WTC11 (cell line): ENCODE measurements at regions not wholly inside any gene's neighbourhood (a gene's known extent, or its start where the extent isn't known, plus 50 kb on each side); places are given as distances from the start of the nearest gene placed in this dataset.

Experiments
- CBFB ChIP-seq: sonication (generic); formaldehyde crosslinking; IDR thresholded peaks from 2 replicates; pipeline ENCODE4 v1.8.1; 2022; ENCODE audit warnings: mild to moderate bottlenecking, low read depth, missing genetic modification reagents
- ETV6 ChIP-seq: sonication (generic); formaldehyde crosslinking; IDR thresholded peaks from 2 replicates; pipeline ENCODE4 v1.8.1; 2022; ENCODE audit warnings: mild to moderate bottlenecking, missing genetic modification reagents
- JUN ChIP-seq: sonication (generic); formaldehyde crosslinking; IDR thresholded peaks from 2 replicates; pipeline ENCODE4 v1.8.0; 2023; ENCODE audit warnings: mild to moderate bottlenecking, missing genetic modification reagents
- ZBTB21 ChIP-seq: sonication (generic); formaldehyde crosslinking; IDR thresholded peaks from 2 replicates; pipeline ENCODE4 v1.8.1; 2023; ENCODE audit warnings: mild to moderate bottlenecking, missing genetic modification reagents, borderline replicate concordance
- TF ChIP-seq, protein P1 (sequence below): fragments of 200-600 bp; IDR thresholded peaks from 2 replicates; pipeline ENCODE4 v1.8.0; 2022; ENCODE audit warnings: antibody characterized with exemption
- TF ChIP-seq, protein P2 (sequence below): sonication (generic); formaldehyde crosslinking; IDR thresholded peaks from 2 replicates; pipeline ENCODE4 v1.8.0; 2022; ENCODE audit warnings: missing genetic modification reagents

DNA sequence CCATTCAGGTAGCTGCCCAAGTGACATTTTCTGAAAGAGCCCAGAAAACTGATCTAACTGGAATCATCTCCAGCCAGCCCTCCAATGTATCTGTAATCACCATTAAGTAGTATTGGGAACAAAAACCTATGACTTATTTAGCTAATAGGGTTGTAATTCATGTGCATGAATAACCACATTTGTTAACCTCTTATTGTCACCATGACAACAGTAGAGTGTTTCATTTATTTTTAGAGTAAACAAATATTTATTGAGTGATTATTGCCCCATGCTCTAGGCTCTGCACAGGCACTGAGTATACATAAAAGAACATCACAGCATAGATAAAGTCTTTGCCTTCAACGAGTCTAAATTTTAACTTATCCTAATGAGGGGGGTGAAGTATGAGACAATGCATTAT is 265.4 kb upstream of the UBE2E3 start:
- no peak for TF ChIP-seq ETV6 (CRISPR knock-in tag)
- TF ChIP-seq, protein P1, sequence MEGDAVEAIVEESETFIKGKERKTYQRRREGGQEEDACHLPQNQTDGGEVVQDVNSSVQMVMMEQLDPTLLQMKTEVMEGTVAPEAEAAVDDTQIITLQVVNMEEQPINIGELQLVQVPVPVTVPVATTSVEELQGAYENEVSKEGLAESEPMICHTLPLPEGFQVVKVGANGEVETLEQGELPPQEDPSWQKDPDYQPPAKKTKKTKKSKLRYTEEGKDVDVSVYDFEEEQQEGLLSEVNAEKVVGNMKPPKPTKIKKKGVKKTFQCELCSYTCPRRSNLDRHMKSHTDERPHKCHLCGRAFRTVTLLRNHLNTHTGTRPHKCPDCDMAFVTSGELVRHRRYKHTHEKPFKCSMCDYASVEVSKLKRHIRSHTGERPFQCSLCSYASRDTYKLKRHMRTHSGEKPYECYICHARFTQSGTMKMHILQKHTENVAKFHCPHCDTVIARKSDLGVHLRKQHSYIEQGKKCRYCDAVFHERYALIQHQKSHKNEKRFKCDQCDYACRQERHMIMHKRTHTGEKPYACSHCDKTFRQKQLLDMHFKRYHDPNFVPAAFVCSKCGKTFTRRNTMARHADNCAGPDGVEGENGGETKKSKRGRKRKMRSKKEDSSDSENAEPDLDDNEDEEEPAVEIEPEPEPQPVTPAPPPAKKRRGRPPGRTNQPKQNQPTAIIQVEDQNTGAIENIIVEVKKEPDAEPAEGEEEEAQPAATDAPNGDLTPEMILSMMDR: no peak
- TF ChIP-seq, protein P2, sequence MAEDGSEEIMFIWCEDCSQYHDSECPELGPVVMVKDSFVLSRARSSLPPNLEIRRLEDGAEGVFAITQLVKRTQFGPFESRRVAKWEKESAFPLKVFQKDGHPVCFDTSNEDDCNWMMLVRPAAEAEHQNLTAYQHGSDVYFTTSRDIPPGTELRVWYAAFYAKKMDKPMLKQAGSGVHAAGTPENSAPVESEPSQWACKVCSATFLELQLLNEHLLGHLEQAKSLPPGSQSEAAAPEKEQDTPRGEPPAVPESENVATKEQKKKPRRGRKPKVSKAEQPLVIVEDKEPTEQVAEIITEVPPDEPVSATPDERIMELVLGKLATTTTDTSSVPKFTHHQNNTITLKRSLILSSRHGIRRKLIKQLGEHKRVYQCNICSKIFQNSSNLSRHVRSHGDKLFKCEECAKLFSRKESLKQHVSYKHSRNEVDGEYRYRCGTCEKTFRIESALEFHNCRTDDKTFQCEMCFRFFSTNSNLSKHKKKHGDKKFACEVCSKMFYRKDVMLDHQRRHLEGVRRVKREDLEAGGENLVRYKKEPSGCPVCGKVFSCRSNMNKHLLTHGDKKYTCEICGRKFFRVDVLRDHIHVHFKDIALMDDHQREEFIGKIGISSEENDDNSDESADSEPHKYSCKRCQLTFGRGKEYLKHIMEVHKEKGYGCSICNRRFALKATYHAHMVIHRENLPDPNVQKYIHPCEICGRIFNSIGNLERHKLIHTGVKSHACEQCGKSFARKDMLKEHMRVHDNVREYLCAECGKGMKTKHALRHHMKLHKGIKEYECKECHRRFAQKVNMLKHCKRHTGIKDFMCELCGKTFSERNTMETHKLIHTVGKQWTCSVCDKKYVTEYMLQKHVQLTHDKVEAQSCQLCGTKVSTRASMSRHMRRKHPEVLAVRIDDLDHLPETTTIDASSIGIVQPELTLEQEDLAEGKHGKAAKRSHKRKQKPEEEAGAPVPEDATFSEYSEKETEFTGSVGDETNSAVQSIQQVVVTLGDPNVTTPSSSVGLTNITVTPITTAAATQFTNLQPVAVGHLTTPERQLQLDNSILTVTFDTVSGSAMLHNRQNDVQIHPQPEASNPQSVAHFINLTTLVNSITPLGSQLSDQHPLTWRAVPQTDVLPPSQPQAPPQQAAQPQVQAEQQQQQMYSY (CRISPR knock-in tag): no peak
- no peak for TF ChIP-seq ZBTB21 (CRISPR knock-in tag)
- TF ChIP-seq JUN: no peak
- TF ChIP-seq CBFB (CRISPR knock-in tag): no peak
